PFSK-1 (cell line): ENCODE measurements at regions not wholly inside any gene's neighbourhood (a gene's known extent, or its start where the extent isn't known, plus 50 kb on each side); places are given as distances from the start of the nearest gene placed in this dataset.

Source experiments
- FOXP2 ChIP-seq: optimal IDR thresholded peaks from 2 replicates; pipeline ENCODE3; 2011; ENCODE audit warnings: borderline replicate concordance, control low read depth, inconsistent platforms; ENCODE audit not compliant: insufficient read depth; ENCODE audit errors: extremely low read length, extremely low read depth
- POLR2AphosphoS5 ChIP-seq: IDR thresholded peaks from 2 replicates; pipeline ENCODE4 v1.6.1; 2012; ENCODE audit warnings: low read depth, mild to moderate bottlenecking, control low read depth, low read length, moderate library complexity
- SIN3A ChIP-seq: IDR thresholded peaks from 2 replicates; pipeline ENCODE4 v1.6.1; 2012; ENCODE audit warnings: mild to moderate bottlenecking, low read length, moderate library complexity, borderline replicate concordance; ENCODE audit not compliant: insufficient read depth
- TAF1 ChIP-seq: IDR thresholded peaks from 2 replicates; pipeline ENCODE4 v1.6.1; 2012; ENCODE audit warnings: low read length, control low read depth, borderline replicate concordance; ENCODE audit not compliant: insufficient read depth
- TF ChIP-seq, protein P1 (sequence below), 2 experiments: IDR thresholded peaks; 2 replicates each; pipeline versions ENCODE4 v1.6.1 to v1.8.0; 2011 to 2012; ENCODE audit warnings: low read depth in 2 of 2, low read length in 2 of 2, control low read depth in 1 of 2, inconsistent platforms in 1 of 2, mild to moderate bottlenecking in 1 of 2, moderate library complexity in 1 of 2; ENCODE audit not compliant: insufficient read depth in 1 of 2

DNA sequence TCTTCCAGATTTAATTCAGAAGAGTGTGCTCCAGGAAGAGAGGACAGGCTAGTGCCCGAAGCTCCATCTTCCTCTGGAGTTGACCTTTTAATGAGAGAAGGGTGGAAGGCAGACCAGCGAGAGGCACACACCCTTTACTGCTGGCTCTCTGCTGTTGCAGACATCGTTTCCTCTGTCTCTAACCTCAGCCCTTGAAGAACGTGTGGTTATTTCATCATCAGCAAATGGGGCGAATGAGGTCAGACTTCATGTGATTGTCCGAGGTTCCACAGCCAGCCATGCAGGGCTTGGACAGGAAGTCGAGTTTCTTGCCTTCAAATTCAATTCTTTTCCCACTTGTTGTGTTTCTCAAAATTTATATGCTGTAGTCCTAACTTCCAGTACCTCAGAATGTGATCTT is 155.2 kb upstream of the MSX1 start:
- TF ChIP-seq FOXP2 (no peak), POLR2AphosphoS5 (no peak), SIN3A (no peak), TAF1 (no peak)
- TF ChIP-seq, protein P1, sequence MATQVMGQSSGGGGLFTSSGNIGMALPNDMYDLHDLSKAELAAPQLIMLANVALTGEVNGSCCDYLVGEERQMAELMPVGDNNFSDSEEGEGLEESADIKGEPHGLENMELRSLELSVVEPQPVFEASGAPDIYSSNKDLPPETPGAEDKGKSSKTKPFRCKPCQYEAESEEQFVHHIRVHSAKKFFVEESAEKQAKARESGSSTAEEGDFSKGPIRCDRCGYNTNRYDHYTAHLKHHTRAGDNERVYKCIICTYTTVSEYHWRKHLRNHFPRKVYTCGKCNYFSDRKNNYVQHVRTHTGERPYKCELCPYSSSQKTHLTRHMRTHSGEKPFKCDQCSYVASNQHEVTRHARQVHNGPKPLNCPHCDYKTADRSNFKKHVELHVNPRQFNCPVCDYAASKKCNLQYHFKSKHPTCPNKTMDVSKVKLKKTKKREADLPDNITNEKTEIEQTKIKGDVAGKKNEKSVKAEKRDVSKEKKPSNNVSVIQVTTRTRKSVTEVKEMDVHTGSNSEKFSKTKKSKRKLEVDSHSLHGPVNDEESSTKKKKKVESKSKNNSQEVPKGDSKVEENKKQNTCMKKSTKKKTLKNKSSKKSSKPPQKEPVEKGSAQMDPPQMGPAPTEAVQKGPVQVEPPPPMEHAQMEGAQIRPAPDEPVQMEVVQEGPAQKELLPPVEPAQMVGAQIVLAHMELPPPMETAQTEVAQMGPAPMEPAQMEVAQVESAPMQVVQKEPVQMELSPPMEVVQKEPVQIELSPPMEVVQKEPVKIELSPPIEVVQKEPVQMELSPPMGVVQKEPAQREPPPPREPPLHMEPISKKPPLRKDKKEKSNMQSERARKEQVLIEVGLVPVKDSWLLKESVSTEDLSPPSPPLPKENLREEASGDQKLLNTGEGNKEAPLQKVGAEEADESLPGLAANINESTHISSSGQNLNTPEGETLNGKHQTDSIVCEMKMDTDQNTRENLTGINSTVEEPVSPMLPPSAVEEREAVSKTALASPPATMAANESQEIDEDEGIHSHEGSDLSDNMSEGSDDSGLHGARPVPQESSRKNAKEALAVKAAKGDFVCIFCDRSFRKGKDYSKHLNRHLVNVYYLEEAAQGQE (IDR thresholded peaks at IDR 0.05; ENCODE audit: insufficient read depth in 1 of 2, low read depth in 2 of 2, low read length in 2 of 2) = no peak

DNA sequence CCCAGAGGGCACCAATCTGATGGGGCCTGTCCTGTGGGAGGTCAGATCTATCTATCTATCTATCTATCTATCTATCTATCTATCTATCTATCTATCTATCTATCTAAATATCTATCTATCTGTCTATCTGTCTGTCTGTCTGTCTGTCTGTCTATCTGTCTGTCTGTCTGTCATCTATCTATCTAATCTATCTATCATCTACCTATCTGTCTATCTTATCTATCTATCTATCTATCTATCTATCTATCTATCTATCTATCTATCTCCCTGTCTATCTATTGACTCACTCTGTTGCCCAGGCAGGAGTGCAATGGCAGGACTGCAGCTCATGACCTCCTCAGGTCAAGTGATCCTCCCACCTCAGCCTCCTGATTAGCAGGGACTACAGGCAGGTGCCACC is 155.7 kb upstream of the STX18 start:
- TF ChIP-seq, protein P1 (IDR thresholded peaks at IDR 0.05; ENCODE audit: insufficient read depth in 1 of 2, low read depth in 2 of 2, low read length in 2 of 2) = no peak
- TF ChIP-seq TAF1 (no peak), FOXP2 (no peak), POLR2AphosphoS5 (no peak), SIN3A (no peak)

DNA sequence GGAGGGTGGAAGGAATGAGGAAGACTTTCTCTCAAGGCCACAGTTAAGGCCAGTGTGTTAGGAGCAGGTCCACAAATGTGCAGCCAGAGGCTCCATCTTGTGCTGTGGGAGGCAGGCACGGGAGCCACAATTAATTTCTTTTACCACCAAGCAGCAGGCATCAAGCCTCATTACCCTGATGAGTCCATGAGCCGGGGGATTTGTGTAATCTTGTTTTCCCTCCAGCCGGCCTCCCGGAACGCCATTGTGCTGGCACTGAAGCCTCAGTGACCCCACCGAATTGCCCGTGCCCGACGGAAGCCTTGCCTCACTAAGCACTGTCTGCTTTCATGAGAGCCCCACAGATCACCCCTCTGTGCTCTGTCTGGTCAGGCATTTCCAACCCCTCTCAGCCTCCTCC is 154.7 kb upstream of the STX18 start:
- TF ChIP-seq SIN3A (no peak), FOXP2 (no peak), TAF1 (no peak), POLR2AphosphoS5 (no peak)
- TF ChIP-seq, protein P1 (IDR thresholded peaks at IDR 0.05; ENCODE audit: insufficient read depth in 1 of 2, low read depth in 2 of 2, low read length in 2 of 2) = no peak

DNA sequence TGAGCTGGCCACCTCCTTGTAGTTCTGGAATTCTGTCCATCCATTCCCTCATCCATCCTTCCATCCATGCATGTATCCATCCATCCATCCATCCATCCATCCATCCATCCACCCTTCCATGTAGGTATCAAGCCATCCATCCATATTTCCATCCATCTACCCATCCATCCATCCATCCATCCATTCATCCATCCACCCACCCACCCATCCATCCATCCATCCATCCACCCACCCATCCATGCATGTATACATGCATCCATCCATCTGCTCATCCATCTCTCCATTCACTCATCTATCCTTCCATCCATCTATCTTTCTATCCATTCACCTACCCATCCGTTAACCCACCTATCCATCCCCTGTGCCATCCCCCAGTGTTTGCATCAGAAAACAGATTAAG is 153.6 kb upstream of the STX18 start:
- TF ChIP-seq TAF1 = no peak
- TF ChIP-seq POLR2AphosphoS5 = no peak
- no peak for TF ChIP-seq SIN3A
- no peak for TF ChIP-seq FOXP2
- TF ChIP-seq, protein P1 (IDR thresholded peaks at IDR 0.05; ENCODE audit: insufficient read depth in 1 of 2, low read depth in 2 of 2, low read length in 2 of 2) = no peak

DNA sequence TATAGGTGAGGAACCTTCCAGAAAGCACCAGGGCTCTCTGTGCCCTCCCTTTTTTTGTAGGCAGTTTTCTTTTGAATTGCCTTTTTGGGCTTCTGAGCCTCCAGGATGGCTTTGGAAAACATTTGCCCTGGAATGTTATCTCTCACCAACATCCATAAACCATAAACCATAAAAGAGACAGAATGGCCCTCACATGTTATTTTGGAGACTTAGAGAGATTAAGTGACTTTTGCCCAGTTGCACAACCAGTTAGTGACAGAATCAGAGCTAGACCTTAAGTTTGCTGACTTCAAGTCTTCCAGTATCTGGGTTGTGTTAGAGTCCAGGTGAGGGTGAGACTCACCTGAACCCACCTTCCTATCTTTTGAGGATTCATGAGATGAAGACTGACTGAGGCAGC is 153.0 kb upstream of the STX18 start:
- TF ChIP-seq, protein P1 (IDR thresholded peaks at IDR 0.05; ENCODE audit: insufficient read depth in 1 of 2, low read depth in 2 of 2, low read length in 2 of 2) = no peak
- TF ChIP-seq FOXP2 (no peak), TAF1 (no peak), POLR2AphosphoS5 (no peak), SIN3A (no peak)
